Prostate gland (tissue), 2 donors: ENCODE measurements at regions not wholly inside any gene's neighbourhood (a gene's known extent, or its start where the extent isn't known, plus 50 kb on each side); places are given as distances from the start of the nearest gene placed in this dataset.
"Not testable (repeated sequence)": the region's sequence is repeated elsewhere in the genome, so short reads cannot be mapped to it uniquely, and the experiment has no call there.

Source experiments
- DNase-seq: peaks from one replicate; pipeline ENCODE4 v3.0.0-alpha.2; 2019; ENCODE audit warnings: low spot score
- H3K27ac ChIP-seq, 2 donors: fragments of 200-600 bp; sonication (generic); 2 replicates each; pipeline ENCODE4 v1.5.1; 2017 to 2019
- H3K27me3 ChIP-seq: fragments of 200-600 bp; sonication (generic); replicated peaks from 2 replicates; pipeline ENCODE4 v1.5.1; 2019; ENCODE audit not compliant: insufficient read depth
- H3K36me3 ChIP-seq, 2 donors: fragments of 200-600 bp; sonication (generic); 1 replicate in 1 of 2; 2 replicates in 1 of 2; pipeline versions ENCODE4 v1.5.1 to v1.8.1; 2017 to 2019
- H3K4me1 ChIP-seq: fragments of 200-600 bp; sonication (generic); replicated peaks from 2 replicates; pipeline ENCODE4 v1.5.1; 2019
- H3K4me3 ChIP-seq, 2 donors: fragments of 200-600 bp; sonication (generic); 2 replicates each; pipeline ENCODE4 v1.5.1; 2017 to 2019
- H3K9me3 ChIP-seq: fragments of 200-600 bp; sonication (generic); 2 replicates; pipeline ENCODE4 v1.5.1; 2017
- CTCF ChIP-seq, 4 experiments: fragments of 200-600 bp in 2 of 4; fragments of 450-650 bp in 2 of 4; sonication (generic) in 2 of 4; IDR thresholded peaks; 1 replicate in 3 of 4; 2 replicates in 1 of 4; pipeline ENCODE4 v1.5.1; 2016 to 2019; ENCODE audit warnings: antibody characterized with exemption in 4 of 4, mild to moderate bottlenecking in 2 of 4, moderate library complexity in 2 of 4
- POLR2A ChIP-seq: fragments of 450-650 bp; IDR thresholded peaks from one replicate; pipeline ENCODE4 v1.6.1; 2016; ENCODE audit warnings: antibody characterized with exemption, mild to moderate bottlenecking
- POLR2AphosphoS5 ChIP-seq: sonication (generic); formaldehyde crosslinking; IDR thresholded peaks from one replicate; pipeline ENCODE4 v1.6.1; 2017; ENCODE audit warnings: antibody characterized with exemption
- WGBS: methylation state at CpG from one replicate; pipeline ENCODE4 v1.1.5; 2018; 5-methylcytosine and 5-hydroxymethylcytosine counted together
- intact Hi-C: fragments of 100-400 bp; cut with DNase I; formaldehyde crosslinking; loops from one replicate; pipeline ENCODE4 v1.14.2; 2022
- small RNA-seq, 2 donors: library from RNA; depleted of rRNA; stranded (forward); fragments of <200 nt; gene quantifications; one replicate each; pipeline ENCODE3, GENCODE V24; 2016

- 48% methylated on average over 6 of the region's 6 CpGs for WGBS
- Histone ChIP-seq H3K36me3 (no peaks in the 10 kb centered on the region), H3K9me3 (no peaks in the 10 kb centered on the region), H3K27ac (no peak overlapping the region), H3K4me1 (no peaks in the 10 kb centered on the region), H3K27me3 (no peaks in the 10 kb centered on the region), H3K4me3 (no peak overlapping the region)
- TF ChIP-seq CTCF (IDR thresholded peaks at IDR 0.05) (no peak), POLR2A (no peak), POLR2AphosphoS5 (no peak)
- no peak for DNase-seq
- intact Hi-C loops = no loop called here
These were observed 57.4 kb upstream of the ACBD5 start for GRCh38 chr10:27297844-27298521.

GRCh38 chr10:27296285-27296684 is 55.7 kb upstream of the ACBD5 start:
- DNase-seq, intact Hi-C loops, H3K36me3 ChIP-seq, H3K4me3 ChIP-seq, H3K27me3 ChIP-seq, H3K9me3 ChIP-seq, H3K4me1 ChIP-seq, H3K27ac ChIP-seq: not testable (repeated sequence)
- WGBS = no CpG with 5 or more reads among the region's 26 CpGs

GRCh38 chr10:27291253-27291895 is 50.8 kb upstream of the ACBD5 start:
- intact Hi-C loops, H3K27me3 ChIP-seq, H3K36me3 ChIP-seq, H3K9me3 ChIP-seq, H3K4me3 ChIP-seq, DNase-seq, H3K27ac ChIP-seq, H3K4me1 ChIP-seq: not testable (repeated sequence)
- 57% methylated on average over 5 of the region's 5 CpGs for WGBS

Small RNA genes lying in the stretch of these regions (small RNA-seq; reads per million reads assigned to genes)
- gene RNU6-452P (0 reads per million in 2 donors), gene RNU6-666P (0 reads per million in 2 donors), gene TRIAP1P1 (0 to 0.09 reads per million in 2 donors)
